Breast epithelium (tissue), 3 donors: ENCODE measurements at regions not wholly inside any gene's neighbourhood (a gene's known extent, or its start where the extent isn't known, plus 50 kb on each side); places are given as distances from the start of the nearest gene placed in this dataset.

Source experiments
- CTCF ChIP-seq, 3 donors: fragments of 450-650 bp; IDR thresholded peaks; one replicate each; pipeline ENCODE4 v1.5.1; 2016 to 2017; ENCODE audit warnings: antibody characterized with exemption in 3 of 3, mild to moderate bottlenecking in 3 of 3, moderate library complexity in 3 of 3
- POLR2A ChIP-seq: fragments of 450-650 bp; IDR thresholded peaks from one replicate; pipeline ENCODE4 v1.6.1; 2016; ENCODE audit warnings: antibody characterized with exemption, mild to moderate bottlenecking, moderate library complexity
- POLR2AphosphoS5 ChIP-seq, 3 donors: sonication (generic); formaldehyde crosslinking; IDR thresholded peaks; one replicate each; pipeline ENCODE4 v1.6.1; 2017; ENCODE audit warnings: antibody characterized with exemption in 3 of 3

GRCh38 chr5:124103671-124104070, 591.7 kb downstream of the CSNK1G3 start:
- TF ChIP-seq POLR2A (no peak), CTCF (IDR thresholded peaks at IDR 0.05) (no peak), POLR2AphosphoS5 (IDR thresholded peaks at IDR 0.05) (no peak)
